ENCODE measurements at regions not wholly inside any gene's neighbourhood (a gene's known extent, or its start where the extent isn't known, plus 50 kb on each side); places are given as distances from the start of the nearest gene placed in this dataset.

DNA sequence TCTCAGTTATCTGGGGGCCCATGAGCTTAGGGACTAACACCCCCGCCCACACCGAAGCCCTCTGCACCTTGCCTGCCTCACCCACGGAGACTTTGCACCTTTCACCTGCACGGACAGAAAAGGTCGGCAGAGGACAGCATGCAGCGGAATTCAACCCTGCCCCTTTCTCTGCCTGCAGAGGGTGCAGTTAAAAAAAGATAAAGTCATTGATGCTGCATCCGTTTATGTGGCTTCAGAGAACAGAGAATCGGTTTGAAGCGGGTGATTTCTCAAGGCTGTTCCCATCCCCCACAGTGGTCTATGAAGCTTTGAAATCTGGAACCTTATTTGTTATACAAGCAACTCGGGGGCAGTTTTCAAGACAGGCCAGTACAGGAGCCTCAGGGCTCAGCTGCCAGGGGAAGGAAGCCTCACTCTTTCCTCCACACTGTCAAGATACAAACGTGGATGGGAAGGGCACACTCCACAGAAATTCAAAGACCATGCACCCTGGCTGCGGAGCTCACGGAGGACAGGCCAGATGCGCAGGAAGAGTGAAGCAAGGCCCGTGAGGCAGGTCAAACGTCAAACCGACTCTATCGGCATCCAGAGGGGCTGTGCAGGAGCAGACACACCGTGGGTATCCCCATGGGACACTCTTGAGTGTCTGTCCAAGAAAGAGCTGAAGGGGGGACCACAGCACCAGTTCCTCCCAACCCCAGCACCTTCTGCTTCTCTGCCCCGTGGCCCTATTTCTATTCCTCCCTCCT lies 66.3 kb downstream of the INSIG1 start:
- FAIRE-seq (no peak), DNase-seq (ENCODE audit: low read depth, low spot score) (no peak), ATAC-seq (peak; percentile 35; the same call in 1 of the 3 replicates)
- TF ChIP-seq, protein P1, sequence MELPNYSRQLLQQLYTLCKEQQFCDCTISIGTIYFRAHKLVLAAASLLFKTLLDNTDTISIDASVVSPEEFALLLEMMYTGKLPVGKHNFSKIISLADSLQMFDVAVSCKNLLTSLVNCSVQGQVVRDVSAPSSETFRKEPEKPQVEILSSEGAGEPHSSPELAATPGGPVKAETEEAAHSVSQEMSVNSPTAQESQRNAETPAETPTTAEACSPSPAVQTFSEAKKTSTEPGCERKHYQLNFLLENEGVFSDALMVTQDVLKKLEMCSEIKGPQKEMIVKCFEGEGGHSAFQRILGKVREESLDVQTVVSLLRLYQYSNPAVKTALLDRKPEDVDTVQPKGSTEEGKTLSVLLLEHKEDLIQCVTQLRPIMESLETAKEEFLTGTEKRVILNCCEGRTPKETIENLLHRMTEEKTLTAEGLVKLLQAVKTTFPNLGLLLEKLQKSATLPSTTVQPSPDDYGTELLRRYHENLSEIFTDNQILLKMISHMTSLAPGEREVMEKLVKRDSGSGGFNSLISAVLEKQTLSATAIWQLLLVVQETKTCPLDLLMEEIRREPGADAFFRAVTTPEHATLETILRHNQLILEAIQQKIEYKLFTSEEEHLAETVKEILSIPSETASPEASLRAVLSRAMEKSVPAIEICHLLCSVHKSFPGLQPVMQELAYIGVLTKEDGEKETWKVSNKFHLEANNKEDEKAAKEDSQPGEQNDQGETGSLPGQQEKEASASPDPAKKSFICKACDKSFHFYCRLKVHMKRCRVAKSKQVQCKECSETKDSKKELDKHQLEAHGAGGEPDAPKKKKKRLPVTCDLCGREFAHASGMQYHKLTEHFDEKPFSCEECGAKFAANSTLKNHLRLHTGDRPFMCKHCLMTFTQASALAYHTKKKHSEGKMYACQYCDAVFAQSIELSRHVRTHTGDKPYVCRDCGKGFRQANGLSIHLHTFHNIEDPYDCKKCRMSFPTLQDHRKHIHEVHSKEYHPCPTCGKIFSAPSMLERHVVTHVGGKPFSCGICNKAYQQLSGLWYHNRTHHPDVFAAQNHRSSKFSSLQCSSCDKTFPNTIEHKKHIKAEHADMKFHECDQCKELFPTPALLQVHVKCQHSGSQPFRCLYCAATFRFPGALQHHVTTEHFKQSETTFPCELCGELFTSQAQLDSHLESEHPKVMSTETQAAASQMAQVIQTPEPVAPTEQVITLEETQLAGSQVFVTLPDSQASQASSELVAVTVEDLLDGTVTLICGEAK (IDR thresholded peaks at IDR 0.05; ENCODE audit: borderline replicate concordance), result no peak
- TF ChIP-seq POLR2AphosphoS5 (IDR thresholded peaks at IDR 0.05; ENCODE audit: low read length) (no peak), HDAC6 (IDR thresholded peaks at IDR 0.05; ENCODE audit: unreplicated experiment) (no peak)
- TF ChIP-seq, protein P2, sequence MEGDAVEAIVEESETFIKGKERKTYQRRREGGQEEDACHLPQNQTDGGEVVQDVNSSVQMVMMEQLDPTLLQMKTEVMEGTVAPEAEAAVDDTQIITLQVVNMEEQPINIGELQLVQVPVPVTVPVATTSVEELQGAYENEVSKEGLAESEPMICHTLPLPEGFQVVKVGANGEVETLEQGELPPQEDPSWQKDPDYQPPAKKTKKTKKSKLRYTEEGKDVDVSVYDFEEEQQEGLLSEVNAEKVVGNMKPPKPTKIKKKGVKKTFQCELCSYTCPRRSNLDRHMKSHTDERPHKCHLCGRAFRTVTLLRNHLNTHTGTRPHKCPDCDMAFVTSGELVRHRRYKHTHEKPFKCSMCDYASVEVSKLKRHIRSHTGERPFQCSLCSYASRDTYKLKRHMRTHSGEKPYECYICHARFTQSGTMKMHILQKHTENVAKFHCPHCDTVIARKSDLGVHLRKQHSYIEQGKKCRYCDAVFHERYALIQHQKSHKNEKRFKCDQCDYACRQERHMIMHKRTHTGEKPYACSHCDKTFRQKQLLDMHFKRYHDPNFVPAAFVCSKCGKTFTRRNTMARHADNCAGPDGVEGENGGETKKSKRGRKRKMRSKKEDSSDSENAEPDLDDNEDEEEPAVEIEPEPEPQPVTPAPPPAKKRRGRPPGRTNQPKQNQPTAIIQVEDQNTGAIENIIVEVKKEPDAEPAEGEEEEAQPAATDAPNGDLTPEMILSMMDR (IDR thresholded peaks at IDR 0.05 in 2 of 3, conservative IDR thresholded peaks at IDR 0.05 in 1 of 3; ENCODE audit: control insufficient read depth in 2 of 3, extremely low read depth in 1 of 3, insufficient read depth in 1 of 3, low read depth in 3 of 3, low read length in 3 of 3), result 0 out of 6 replicates have a peak, but pooled peaks of 1 of the 3 experiments have one; percentile 10
- ChIA-PET POLR2A (no interaction called here), RAD21 (ENCODE audit: unreplicated experiment) (no interaction called here), CTCF (interaction anchor here (1.1 to 1.9 kb wide), 2 partner anchors 436 kb away, joined by 3 to 7 read pairs; no protein-coding TSS in a partner anchor), SMC1A (ENCODE audit: uncharacterized antibody, unreplicated experiment) (no interaction called here)
- no peaks in the 10 kb centered on the region for H3K9me3 ChIP-seq (replicated peaks; ENCODE audit: control insufficient read depth, insufficient read depth, low read length)
- no peak overlapping the region for H3K27ac ChIP-seq (ENCODE audit: control insufficient read depth, insufficient read depth)
- no peak overlapping the region for H3K9ac ChIP-seq (ENCODE audit: control insufficient read depth, insufficient read depth, low read length)
- WGBS (ENCODE audit: insufficient coverage, insufficient replicate concordance, low lambda C conversion rate, missing lambda C conversion rate), result 20% methylated on average over 18 of the region's 20 CpGs
- no TSS peak for BruUV-seq (replicated peaks)
- H4K20me1 ChIP-seq (ENCODE audit: control insufficient read depth, insufficient read depth), result no peaks in the 10 kb centered on the region
- H3K4me2 ChIP-seq (ENCODE audit: control insufficient read depth, insufficient read depth), result no peak overlapping the region
- H3K79me2 ChIP-seq (ENCODE audit: control insufficient read depth, insufficient read depth, low read length), result no peaks in the 10 kb centered on the region
- H2AFZ ChIP-seq (ENCODE audit: control insufficient read depth, low read depth, low read length), result no peak overlapping the region
- H3K36me3 ChIP-seq (ENCODE audit: control insufficient read depth in 2 of 2, insufficient read depth in 2 of 2, low read length in 1 of 2), result no peaks in the 10 kb centered on the region
- intact Hi-C loops (cut with micrococcal nuclease; ENCODE audit: unreplicated experiment), result no loop called here
- H3K27me3 ChIP-seq (replicated peaks in 1 of 2; ENCODE audit: control insufficient read depth in 2 of 2, insufficient read depth in 2 of 2, low read length in 1 of 2), result peaks cover 0 to 3% of the 10 kb centered on the region in 2 experiments; a peak in 3 of 4 replicates
- no peaks in the 10 kb centered on the region for H3K4me1 ChIP-seq (ENCODE audit: control insufficient read depth, insufficient read depth, low read length)
- no peak overlapping the region for H3K4me3 ChIP-seq
- in situ Hi-C loops (cut with MboI), result no loop called here
